HUES48 (cell line): ENCODE measurements at regions not wholly inside any gene's neighbourhood (a gene's known extent, or its start where the extent isn't known, plus 50 kb on each side); places are given as distances from the start of the nearest gene placed in this dataset.
"Not testable (repeated sequence)": the region's sequence is repeated elsewhere in the genome, so short reads cannot be mapped to it uniquely, and the experiment has no call there.

Source experiments
- H3K27ac ChIP-seq: one replicate; pipeline ENCODE4 v1.7.0; 2013; ENCODE audit warnings: low read depth, low read length, inconsistent platforms
- H3K27me3 ChIP-seq: 2 replicates; pipeline ENCODE4 v1.6.1; 2013; ENCODE audit warnings: mild to moderate bottlenecking, low read length; ENCODE audit not compliant: control insufficient read depth, insufficient read depth
- H3K36me3 ChIP-seq: 2 replicates; pipeline ENCODE4 v1.6.1; 2013; ENCODE audit warnings: low read length; ENCODE audit not compliant: control insufficient read depth, insufficient read depth
- H3K4me1 ChIP-seq: 2 replicates; pipeline ENCODE4 v1.6.1; 2013; ENCODE audit warnings: mild to moderate bottlenecking, low read length; ENCODE audit not compliant: control insufficient read depth, insufficient read depth
- H3K4me3 ChIP-seq: 2 replicates; pipeline ENCODE4 v1.5.1; 2013; ENCODE audit warnings: mild to moderate bottlenecking, low read depth, low read length
- H3K9ac ChIP-seq: 2 replicates; pipeline ENCODE4 v1.6.1; 2013; ENCODE audit warnings: mild to moderate bottlenecking, low read depth, low read length, moderate library complexity
- H3K9me3 ChIP-seq: 2 replicates; pipeline ENCODE4 v1.6.1; 2013; ENCODE audit warnings: low read length; ENCODE audit not compliant: control insufficient read depth, insufficient read depth

DNA sequence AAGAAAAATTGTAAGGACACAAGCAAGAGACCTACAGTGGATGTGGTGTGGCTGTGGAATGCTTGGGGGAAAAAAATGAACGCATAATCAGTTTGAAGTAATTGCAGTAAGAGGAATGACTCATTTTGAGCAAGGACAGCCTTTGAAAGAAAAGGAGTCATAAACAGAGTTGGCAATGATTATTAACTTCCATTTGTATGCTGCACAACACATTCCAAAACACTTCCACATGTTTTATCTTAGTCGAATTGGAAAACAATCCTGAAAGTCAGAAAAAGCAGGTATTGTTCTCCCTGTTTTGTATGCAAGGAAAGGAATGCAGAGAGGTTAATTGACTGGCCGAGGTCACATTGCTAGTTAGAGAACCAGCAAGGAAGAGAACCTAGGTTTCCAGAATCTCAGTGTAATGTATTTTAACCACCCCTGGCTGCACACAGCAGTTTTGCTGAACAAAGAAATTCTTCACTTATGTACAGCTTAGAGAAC lies 630.0 kb upstream of the MIR17HG start:
- Histone ChIP-seq H3K4me3 (no peak overlapping the region), H3K36me3 (no peaks in the 10 kb centered on the region), H3K9ac (no peak overlapping the region), H3K27ac (no peak overlapping the region), H3K4me1 (peaks cover 13% of the 10 kb centered on the region), H3K27me3 (no peaks in the 10 kb centered on the region), H3K9me3 (no peaks in the 10 kb centered on the region)

DNA sequence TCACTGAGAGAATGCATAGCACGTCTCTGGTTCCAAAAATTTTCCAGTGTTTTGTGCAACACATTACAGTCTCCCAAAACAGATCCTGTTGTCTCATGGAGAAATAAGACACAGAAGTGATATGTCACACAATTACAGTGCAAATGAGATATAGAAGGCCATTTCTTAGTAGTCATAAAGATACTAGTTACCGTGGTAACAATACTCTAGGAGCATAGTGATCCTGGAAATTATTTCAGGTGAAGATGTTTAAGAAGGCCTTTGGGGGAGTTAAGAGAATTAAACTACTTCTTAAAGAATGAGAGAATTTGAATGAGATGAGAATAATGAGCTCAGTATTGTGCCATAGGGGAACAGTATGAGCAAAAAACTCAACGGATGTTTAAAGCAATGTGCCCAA lies 628.0 kb upstream of the MIR17HG start:
- Histone ChIP-seq H3K27ac (no peak overlapping the region), H3K9ac (no peak overlapping the region), H3K4me1 (peaks cover 13% of the 10 kb centered on the region), H3K27me3 (no peaks in the 10 kb centered on the region), H3K4me3 (no peak overlapping the region), H3K9me3 (no peaks in the 10 kb centered on the region), H3K36me3 (no peaks in the 10 kb centered on the region)

DNA sequence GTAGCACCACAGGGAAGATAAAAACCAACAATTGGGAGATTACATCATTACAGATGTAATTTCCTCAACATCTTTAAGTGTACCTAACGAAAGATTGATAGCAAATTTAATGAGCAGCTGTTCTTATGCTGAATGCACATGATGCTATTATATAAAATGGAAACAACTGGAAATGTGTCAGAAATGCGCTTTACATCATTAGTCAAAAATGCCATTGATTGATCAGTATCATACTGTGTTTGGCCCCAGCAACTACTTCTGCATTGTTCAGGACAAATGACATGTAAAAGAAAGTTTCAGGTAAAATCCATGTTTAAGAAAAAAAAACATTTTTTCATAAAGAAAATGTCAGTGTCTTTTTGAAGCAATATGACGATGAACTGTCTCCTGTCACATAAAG lies 625.5 kb upstream of the MIR17HG start:
- Histone ChIP-seq H3K27me3 (no peaks in the 10 kb centered on the region), H3K36me3 (no peaks in the 10 kb centered on the region), H3K4me1 (peaks cover 11% of the 10 kb centered on the region), H3K9ac (no peak overlapping the region), H3K27ac (no peak overlapping the region), H3K4me3 (no peak overlapping the region), H3K9me3 (no peaks in the 10 kb centered on the region)

DNA sequence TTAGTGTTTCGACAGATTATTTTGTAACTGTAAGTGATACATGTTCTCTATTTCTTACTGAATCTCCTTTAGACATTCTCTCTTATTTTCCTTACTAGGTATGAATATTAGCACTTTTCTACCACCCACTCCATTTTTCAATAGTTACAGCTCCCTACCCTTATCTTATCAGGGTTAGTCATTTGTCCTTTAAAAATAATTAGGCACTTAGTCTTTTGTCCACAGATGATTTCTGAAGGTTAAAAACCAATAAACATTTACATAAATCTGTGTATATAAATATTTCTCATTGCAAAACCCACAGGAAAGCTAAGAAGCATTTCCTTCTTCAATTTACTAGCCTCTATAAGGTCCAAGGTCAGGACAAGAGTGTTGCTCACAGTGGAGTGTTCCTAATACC lies 624.1 kb upstream of the MIR17HG start:
- Histone ChIP-seq H3K27me3 (no peaks in the 10 kb centered on the region), H3K9me3 (no peaks in the 10 kb centered on the region), H3K27ac (no peak overlapping the region), H3K4me3 (no peak overlapping the region), H3K36me3 (no peaks in the 10 kb centered on the region), H3K4me1 (no peaks in the 10 kb centered on the region), H3K9ac (no peak overlapping the region)

DNA sequence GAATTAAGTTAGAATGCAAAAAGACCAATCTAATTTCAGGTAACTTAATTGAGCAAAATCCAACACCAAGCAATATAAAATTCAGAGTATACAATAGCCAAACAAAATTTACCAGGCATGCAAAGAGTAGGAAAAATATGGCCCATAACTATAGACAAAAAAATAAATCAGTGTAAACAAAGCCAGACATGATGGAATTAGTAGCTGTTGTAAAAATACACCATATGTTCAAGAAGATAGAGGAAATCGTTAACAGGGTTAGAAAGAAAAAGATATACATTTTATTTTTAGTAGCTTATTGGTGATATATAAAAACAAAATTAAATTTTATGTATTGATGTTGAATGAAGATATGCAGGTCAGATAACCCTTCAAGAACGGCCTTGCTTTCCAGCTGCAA lies 621.1 kb upstream of the MIR17HG start:
- H3K9ac ChIP-seq = no peak overlapping the region
- no peaks in the 10 kb centered on the region for H3K9me3 ChIP-seq
- no peaks in the 10 kb centered on the region for H3K36me3 ChIP-seq
- H3K27me3 ChIP-seq = no peaks in the 10 kb centered on the region
- no peak overlapping the region for H3K4me3 ChIP-seq
- no peaks in the 10 kb centered on the region for H3K4me1 ChIP-seq
- H3K27ac ChIP-seq = no peak overlapping the region

DNA sequence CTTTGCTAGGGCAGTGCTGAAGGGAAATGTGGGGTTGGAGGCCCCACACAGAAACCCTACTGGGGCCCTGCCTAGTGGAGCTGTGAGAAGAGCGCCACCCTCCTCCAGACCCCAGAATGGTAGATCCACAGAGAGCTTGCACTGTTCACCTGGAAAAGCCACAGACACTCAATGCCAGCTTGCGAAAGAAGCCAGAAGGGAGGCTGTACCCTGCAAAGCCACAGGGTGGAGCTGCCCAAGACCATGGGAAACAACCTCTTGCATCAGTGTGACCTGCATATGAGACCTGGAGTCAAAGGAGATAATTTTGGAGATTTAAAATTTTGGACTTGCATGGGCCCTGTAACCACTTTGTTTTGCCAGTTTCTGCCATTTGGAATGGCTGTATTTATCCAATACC lies 615.4 kb upstream of the MIR17HG start:
- H3K4me3 ChIP-seq = no peak overlapping the region
- no peaks in the 10 kb centered on the region for H3K27me3 ChIP-seq
- no peak overlapping the region for H3K27ac ChIP-seq

DNA sequence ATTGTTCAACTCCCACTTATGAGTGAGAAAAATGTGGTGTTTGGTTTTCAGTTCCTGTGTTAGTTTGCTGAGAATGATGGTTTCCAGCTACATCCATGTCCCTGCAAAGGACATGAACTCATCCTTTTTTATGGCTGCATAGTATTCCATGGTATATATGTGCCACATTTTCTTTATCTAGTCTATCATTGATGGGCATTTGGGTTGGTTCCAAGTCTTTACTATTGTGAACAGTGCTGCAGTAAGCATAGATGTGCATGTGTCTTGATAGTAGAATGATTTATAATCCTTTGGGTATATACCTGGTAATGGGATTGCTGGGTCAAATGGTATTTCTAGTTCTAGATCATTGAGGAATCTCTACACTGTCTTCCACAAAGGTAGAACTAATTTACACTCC lies 613.0 kb upstream of the MIR17HG start:
- not testable (repeated sequence) for H3K4me3 ChIP-seq, H3K27ac ChIP-seq, H3K27me3 ChIP-seq, H3K9me3 ChIP-seq, H3K36me3 ChIP-seq, H3K9ac ChIP-seq, H3K4me1 ChIP-seq

More for the DNA sequence above, 615.4 kb upstream of the MIR17HG start:
- H3K4me1 ChIP-seq = no peaks in the 10 kb centered on the region
- no peaks in the 10 kb centered on the region; the same call in 1 of the 2 replicates for H3K9me3 ChIP-seq
- H3K36me3 ChIP-seq = no peaks in the 10 kb centered on the region
- no peak overlapping the region for H3K9ac ChIP-seq

DNA sequence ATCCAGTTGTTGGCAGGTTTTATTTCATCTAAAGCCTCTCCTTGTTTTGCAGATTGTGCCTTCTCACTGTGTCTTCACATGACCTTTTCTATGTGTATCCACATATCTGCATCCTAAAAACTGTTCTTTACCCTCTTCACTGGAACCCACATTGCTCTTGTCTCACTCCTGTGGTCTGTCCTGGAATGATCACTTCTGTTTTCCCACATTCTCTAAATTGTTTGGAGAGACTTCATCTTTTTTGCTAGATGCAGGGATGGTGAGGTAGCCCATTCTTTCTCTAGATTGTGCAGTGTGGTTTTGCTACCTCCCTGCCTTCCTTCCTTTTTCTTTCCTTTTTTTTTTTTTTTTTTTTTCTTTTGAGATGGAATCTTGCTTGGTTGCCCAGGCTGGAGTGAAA lies 608.6 kb upstream of the MIR17HG start:
- Histone ChIP-seq H3K27me3 (no peaks in the 10 kb centered on the region), H3K9ac (no peak overlapping the region), H3K27ac (no peak overlapping the region), H3K4me1 (no peaks in the 10 kb centered on the region), H3K4me3 (no peak overlapping the region), H3K9me3 (no peaks in the 10 kb centered on the region), H3K36me3 (no peaks in the 10 kb centered on the region)

DNA sequence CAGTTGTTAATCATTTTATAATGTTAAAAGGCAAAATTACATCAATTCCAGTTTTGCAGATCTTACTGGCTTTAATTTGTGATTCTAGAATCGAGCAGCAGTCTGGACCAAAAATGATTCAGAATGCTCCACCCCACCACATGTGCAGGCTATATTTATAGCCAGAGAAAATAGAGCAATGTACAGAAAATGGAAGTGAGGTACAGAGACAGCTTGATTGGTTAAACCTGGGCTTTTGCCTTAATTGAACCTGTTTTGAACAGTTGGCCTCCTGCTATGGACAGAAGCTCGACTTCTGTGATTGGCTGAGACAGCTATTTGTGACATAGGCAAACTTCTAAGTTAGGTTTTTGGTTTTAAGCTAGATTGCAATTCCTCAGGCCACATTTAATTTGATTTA lies 607.4 kb upstream of the MIR17HG start:
- no peaks in the 10 kb centered on the region for H3K36me3 ChIP-seq
- no peaks in the 10 kb centered on the region for H3K27me3 ChIP-seq
- no peak overlapping the region for H3K27ac ChIP-seq
- H3K9ac ChIP-seq = no peak overlapping the region
- no peak overlapping the region for H3K4me3 ChIP-seq
- H3K9me3 ChIP-seq = no peaks in the 10 kb centered on the region
- H3K4me1 ChIP-seq = no peaks in the 10 kb centered on the region

DNA sequence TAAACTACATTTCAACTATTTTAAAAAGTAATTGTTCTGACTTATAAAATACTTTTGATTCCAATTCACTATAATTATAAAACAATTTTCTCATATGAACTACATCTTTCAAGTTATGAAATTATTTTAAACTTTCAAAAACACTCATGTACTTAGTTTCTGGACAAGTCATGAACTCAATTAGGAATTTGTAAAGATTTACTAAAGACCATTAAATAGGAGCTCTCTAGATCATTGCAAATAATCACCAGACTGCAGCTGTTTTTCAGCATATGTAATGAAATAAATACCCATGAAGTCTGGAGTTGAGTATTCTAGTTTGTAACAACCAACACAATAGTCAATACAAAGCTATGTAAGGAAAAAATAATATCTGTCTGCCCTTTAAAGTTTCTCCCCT lies 605.1 kb upstream of the MIR17HG start:
- H3K9me3 ChIP-seq = no peaks in the 10 kb centered on the region
- peaks cover 7% of the 10 kb centered on the region for H3K4me1 ChIP-seq
- H3K36me3 ChIP-seq = no peaks in the 10 kb centered on the region
- H3K27ac ChIP-seq = no peak overlapping the region
- no peaks in the 10 kb centered on the region for H3K27me3 ChIP-seq
- no peak overlapping the region for H3K9ac ChIP-seq
- no peak overlapping the region for H3K4me3 ChIP-seq

DNA sequence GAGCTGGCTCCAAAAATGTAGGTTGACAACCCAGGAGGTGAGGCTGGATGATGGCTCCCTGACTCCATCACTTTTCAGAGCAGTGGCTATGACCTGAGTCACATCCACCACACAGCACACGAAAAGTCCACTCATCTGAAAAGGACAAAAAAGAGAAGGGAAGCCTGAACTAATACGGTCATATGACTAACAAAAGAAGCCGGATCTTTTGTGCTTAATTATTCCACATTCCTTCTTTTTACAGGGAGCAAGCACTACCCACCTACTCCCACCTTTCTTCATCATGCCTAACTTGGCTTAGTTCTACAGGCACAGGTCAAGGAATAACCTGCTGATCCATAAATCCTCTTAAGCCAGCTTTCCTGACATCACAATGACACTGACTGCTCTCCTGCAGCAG lies 601.3 kb upstream of the MIR17HG start:
- Histone ChIP-seq H3K4me1 (peaks cover 12% of the 10 kb centered on the region), H3K27ac (no peak overlapping the region), H3K9me3 (no peaks in the 10 kb centered on the region), H3K27me3 (no peaks in the 10 kb centered on the region), H3K4me3 (no peak overlapping the region), H3K9ac (no peak overlapping the region), H3K36me3 (no peaks in the 10 kb centered on the region)

DNA sequence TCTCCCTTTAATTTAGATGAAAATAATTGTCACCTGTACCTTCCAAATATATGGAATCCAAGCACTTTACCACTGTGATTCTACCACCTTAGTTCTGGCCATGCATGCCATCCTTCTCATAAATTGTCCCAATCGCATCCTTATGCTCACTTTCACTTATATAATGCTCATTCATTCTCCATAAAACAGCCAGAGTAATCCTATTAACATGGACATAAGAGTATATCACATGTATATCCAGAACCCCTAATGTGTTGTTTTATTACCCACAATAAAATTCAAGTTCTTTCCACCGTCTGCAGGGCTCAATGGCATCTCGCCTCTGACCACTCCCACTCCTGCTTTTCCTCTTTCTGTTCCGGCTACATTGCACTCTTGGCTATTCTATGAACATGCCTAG lies 597.5 kb upstream of the MIR17HG start:
- no peaks in the 10 kb centered on the region for H3K9me3 ChIP-seq
- H3K9ac ChIP-seq = no peak overlapping the region
- H3K4me3 ChIP-seq = no peak overlapping the region
- H3K36me3 ChIP-seq = no peaks in the 10 kb centered on the region
- no peak overlapping the region for H3K27ac ChIP-seq
- peaks cover 12% of the 10 kb centered on the region for H3K4me1 ChIP-seq
- no peaks in the 10 kb centered on the region for H3K27me3 ChIP-seq
